Urothelium cell line (cell line): ENCODE measurements at regions not wholly inside any gene's neighbourhood (a gene's known extent, or its start where the extent isn't known, plus 50 kb on each side); places are given as distances from the start of the nearest gene placed in this dataset.
"Not testable (repeated sequence)": the region's sequence is repeated elsewhere in the genome, so short reads cannot be mapped to it uniquely, and the experiment has no call there.

ENCODE experiments used
- DNase-seq: peaks from one replicate; pipeline ENCODE4 v3.0.0; 2011; ENCODE audit warnings: low spot score, mixed read lengths
- FAIRE-seq: peaks from 2 replicates; lab custom pipeline; 2011; peaks lifted over from hg19 to GRCh38; lab: Jason Lieb, UNC

DNA sequence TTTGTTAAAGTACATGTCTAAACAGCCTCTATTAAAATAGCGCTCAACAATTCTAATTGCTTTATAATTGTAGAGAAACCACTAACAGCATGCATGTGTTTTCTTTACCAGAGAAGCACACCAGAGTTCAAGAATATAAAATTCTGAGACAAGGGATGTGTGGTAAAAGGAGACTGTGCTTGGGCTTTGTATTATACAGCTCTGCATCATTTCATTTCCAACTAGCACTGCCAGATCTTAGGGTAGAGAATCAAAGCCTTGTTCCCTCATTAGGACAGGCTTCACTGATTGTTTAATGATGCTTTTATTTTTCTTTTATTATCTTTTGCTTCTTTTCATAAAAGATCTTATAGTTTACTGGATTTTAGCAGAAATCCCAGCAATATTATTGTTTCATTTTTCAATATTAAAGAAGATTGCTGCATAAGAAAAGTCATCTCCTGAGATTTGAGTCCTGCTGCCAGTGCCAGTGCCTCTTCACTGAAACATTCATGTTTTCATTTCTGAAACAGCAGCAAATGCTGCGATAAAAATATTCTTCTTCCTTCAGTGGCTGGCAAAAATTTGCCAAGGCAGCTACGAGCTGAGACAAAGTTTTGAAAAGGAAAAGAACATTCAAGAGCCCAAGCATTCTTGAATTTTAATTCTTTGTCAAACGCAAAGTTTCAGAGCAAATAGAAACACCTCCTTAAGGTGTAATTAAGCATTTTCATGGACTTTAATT lies 491.0 kb upstream of the PIK3R1 start:
- DNase-seq (no peak), FAIRE-seq (no peak)

DNA sequence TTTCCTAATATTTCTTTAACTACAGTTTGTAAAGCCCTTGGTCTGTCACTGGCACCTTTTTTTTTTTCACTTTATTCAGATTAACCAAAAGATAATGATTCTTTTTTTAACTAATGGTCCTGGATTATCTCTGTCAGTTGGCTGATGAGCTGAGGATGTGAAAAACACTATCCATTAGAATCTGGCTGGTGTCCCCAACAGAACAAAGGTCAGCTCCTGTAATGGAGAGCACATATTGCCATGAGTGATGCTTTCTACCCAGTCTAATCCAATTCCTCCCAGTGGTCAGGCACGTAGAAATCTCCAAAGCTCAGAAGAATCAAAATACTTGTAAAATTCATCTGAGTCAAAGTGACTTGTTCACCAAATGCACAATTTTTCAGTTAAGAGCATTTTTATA lies 491.7 kb upstream of the PIK3R1 start:
- DNase-seq (no peak), FAIRE-seq (no peak)

DNA sequence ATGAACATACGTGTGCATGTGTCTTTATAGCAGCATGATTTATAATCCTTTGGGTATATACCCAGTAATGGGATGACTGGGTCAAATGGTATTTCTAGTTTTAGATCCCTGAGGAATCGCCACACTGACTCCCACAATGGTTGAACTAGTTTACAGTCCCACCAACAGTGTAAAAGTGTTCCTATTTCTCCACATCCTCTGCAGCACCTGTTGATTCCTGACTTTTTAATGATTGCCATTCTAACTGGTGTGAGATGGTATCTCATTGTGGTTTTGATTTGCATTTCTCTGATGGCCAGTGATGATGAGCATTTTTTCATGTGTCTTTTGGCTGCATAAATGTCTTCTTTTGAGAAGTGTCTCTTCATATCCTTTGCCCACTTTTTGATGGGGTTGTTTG lies 493.0 kb upstream of the PIK3R1 start:
- FAIRE-seq, DNase-seq: not testable (repeated sequence)

DNA sequence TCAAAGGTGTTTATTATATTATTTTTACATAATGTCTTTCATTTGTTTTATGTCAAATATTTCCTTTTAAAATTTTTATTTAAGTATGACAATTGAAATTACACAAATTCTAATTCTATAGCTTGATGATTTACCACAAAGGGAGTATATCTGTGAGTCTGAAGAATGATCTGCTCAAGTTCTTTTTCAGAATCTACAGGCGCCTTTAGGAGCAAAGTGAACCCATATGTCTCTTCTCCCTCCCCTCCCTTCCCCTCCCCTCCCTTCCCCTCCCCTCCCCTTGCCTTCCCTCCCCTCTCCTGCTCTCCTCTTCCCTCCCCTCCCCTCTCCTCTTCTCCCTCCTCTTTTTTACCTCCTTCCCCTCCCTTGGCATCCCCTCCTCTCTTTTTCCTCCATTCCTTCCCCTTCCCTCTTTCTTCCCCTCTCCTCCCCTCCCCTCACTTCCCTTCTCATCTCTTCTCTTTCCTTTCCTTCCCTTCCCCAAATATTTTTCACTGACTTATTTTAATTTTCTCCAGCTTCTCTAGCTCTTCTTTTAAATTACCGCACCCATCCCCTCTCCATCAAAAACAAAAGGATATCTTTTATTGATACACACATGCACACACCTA lies 495.3 kb upstream of the PIK3R1 start:
- no peak for DNase-seq
- no peak for FAIRE-seq

DNA sequence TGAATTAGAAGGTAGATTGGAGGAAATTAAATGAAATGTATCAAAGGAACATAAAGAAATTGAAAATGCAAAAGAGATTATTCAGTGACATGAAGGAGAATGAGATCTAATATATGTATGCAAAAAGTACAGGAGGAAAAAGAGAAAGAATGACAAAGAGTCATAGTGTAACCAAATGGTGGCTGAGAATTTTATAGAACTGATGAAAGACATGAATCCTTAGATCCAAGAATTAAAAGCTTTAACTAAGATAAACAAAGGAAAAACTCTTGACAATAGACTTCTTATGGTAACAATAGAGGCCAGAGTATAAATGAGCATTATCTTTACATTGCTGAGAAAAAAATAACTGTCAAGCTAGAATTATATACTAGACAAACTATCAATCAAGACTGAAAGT lies 505.4 kb upstream of the CD180 start:
- DNase-seq (no peak), FAIRE-seq (no peak)

DNA sequence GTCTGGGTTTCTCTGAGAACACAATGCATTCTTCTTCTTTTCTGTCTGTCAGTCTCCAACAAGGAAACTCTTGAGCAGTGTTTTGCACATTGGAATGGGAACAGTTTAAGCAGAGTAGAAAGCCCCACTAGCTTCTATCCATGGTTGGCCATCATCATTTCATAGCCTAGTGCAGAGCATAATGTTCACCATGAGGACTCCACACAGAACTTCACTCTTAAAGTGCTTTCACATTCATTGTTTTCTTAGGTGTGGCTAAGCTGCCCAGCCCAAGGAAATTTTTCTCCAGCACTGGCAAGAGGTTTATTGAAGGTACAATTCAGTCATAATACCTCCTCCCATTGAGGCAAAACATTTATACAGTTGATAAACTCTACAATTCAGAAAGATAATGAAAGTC lies 503.0 kb upstream of the CD180 start:
- DNase-seq (no peak), FAIRE-seq (no peak)

DNA sequence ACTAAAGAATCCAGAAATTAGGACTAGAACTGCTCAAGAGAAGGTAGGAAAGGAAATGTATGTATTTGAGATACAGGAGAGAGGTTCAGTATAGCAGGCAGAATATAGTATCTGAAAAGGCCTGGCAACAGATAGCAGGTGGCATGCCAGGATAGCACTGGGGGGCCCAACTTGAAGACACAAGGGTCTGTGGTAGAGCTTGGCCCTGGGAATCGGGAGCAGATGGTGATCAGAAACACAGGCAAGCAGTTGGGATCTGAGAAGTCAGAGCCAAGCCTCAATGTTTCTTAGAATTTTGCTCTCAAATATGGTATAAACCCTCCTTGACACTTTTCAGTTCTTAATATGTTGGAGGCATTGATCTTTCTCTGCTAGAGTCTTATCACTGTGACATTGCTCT lies 499.8 kb upstream of the CD180 start:
- DNase-seq (no peak), FAIRE-seq (no peak)

DNA sequence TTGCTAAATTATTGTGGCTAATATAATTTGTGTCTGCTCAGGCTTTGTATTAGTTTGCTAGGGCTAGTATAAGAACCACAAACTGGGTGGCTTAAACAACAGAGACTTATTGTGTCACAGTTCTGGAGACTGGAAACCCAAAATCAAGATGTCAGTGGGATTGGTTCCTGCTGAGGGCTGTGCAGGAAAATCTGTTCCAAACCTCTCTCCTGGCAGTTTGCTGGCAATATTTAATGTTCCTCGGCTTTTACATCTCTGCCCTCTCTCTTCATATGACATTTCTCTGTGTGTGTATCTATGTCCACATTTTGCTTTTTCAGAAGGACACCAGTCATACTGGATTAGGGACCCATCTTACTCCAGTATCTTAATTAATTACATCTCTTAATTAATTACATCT lies 498.8 kb upstream of the CD180 start:
- no peak for DNase-seq
- FAIRE-seq = no peak

DNA sequence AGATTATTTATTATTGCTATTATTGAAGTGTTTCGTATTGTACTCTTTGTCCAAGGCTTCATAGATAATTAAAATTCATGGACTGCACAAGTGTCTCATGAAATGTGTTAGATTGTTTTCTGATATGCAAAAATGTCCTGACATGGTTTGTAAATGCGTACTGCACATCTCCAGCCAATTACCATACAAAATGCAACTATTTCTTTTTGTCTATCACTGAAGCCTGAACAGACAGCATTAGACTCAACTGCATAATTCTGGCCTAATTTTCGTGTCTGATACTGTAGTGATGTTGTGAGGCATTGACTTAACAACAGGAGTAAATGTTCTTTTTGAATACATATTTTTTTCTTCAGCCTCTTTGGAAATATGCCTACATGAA lies 498.2 kb upstream of the CD180 start:
- no peak for FAIRE-seq
- no peak for DNase-seq

DNA sequence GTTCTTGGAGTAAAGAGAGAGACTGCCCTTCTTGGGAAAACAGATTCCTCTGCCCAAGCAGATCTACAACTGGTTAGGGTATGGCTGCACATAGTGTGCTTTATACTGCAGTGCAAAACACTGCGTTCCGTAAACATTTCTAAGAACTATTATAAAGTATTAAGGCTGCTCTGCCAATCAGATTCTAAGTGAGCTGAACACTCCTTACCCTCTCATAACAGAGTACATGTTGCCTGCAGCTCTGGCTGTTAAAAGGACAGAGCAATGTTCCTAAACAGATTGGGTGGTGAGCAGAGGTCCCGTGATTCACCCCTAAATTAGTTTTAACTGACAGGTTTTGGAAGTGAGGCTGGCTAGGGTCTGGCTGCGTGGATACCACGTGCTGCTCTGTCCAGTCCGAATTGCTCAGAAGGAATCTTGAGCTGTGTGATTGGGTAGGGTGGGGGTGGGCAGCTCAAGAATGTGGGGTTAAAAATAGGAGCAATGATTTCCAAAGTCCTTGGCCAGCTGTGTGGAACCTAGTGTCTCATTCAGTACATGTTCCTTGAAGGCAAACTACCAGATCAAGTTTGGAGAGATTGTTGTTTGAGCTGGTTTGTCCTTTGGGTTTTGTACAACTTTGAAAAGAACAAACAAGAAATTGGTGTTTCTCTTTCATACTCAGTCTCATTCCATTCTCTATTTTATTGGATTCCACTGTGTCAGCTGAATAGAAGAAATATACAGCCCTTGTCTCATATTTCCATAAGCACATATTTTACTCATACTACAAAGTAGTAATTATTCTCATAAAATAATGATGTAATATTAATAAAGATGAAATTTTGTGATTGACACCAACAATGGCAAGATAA lies 497.6 kb upstream of the CD180 start:
- FAIRE-seq (no peak), DNase-seq (peak; percentile 12)

DNA sequence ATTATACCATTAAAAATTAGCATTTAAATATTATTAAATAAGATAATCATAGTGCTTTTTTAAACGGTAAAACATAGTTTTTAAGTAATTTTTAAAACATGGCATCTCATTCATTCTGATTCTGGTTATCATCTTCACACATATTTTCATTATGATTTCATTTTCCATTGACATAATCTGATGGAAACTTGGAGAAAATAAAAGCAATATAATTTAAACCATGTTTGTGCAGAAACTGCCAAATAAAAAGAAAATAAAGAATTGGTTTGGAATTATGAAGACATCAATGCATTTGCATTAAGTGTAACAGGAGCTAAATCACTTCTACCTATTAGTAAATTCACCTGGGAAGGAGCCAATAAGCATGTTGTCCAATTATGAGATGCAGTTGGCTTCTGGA lies 490.1 kb upstream of the CD180 start:
- FAIRE-seq (no peak), DNase-seq (no peak)

DNA sequence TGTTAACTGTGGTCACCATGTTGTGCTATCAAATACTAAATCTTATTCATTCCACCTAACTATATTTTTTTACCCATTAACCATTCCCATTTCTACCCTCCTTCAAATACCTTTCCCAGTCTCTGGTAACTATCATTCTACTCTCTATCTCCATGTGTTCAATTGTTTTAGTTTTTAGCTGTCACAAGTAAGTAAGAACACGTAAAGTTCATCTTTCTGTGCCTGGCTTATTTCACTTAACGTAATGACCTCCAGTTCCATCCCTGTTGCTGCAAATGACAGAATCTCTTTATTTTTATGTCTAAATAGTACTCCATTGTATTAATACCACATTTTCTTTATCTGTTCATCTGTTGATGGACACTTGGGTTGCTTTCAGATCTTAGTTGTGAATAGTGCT lies 485.1 kb upstream of the CD180 start:
- FAIRE-seq = no peak

DNA sequence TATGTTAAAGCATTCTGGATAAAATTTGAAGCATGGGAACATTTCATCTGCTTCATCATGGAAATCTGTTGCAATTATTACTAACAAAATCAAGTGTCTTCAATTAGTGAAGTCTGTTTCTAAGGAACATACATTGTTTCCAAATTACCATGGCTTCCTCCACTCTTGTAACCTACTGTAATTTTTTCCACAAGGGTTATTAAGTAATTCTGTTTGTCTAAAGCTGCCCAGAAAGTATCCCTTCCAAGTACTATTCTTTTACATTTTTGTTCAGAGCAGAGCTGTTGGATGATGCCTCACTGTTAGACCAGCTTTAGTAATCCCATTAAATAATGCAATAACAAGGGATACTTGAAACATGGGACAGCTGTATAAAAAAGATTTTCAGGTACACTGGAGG lies 483.5 kb upstream of the CD180 start:
- DNase-seq (no peak), FAIRE-seq (no peak)

More for the DNA sequence above, 485.1 kb upstream of the CD180 start:
- no peak for DNase-seq

DNA sequence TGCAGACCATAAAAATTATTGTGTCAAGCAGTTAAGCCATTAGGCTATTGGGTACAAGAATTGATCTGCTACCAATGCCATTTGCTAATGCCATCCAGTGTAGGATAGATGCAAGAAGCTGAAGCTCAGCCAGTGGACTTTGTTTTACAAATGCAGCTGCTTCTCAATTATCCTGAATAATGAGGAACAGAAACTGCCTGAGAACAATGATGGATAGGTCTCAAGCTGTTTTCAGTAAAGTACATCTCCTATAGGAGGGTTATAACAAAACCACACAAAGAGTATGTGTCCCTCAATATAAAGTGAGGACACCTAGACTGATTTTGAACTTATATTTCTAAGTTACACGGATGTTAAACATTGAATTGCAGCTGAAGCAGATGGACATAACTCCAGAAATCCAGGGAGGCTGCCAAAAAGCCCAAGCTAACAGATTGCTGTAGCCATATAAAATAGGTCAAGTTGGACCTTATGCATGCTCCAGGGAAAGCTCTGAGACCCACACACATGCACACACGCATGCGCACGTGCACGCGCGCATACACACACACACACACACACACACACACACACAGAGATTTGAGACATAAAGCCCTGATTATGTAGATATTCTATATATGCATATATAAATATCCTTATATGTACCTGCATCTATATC lies 482.7 kb upstream of the CD180 start:
- DNase-seq (no peak), FAIRE-seq (no peak)

DNA sequence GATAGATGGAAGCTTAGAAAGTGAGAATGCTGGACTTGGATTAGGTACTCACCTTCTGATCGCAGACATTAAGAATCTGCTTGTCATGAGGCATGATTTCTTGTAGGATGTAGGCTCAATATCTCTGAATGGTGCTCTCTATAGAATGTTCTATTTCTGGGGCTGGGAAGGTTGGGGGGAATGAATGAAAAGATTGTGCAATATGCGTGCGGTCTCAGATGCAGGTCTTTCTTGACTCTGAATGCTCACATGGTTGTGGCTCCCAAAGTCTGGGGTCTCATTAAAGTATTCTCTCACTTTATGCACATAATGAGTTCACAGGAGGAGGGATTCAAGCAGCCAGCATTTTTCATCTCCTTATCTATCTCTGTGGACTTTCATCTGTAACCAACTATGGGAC lies 482.0 kb upstream of the CD180 start:
- no peak for DNase-seq
- no peak for FAIRE-seq

DNA sequence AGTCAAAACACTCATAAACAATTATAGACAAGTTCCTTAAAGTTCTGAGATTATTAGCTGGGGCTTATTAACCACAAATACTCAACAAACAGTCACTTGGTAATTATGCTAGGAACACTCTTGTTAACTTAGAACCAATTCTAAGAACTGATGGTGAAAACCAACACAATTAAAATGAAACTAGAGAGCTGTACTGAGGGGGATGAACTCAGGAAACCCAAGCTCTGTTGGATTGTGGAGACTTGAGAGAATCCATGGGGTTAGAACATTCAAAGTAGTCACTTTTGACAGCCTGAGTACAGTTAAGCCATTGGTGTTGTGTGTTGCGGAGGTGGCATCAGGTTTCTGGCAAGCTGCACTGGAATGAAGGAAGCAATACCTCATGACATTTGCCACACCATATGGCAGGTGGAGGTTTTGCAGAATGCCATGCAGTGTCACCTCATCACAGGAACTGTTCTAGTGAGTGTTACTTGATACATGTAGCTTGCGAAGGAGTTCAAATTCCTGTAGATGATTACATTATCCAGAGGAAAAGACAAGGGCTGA lies 480.9 kb upstream of the CD180 start:
- DNase-seq = no peak
- no peak for FAIRE-seq

DNA sequence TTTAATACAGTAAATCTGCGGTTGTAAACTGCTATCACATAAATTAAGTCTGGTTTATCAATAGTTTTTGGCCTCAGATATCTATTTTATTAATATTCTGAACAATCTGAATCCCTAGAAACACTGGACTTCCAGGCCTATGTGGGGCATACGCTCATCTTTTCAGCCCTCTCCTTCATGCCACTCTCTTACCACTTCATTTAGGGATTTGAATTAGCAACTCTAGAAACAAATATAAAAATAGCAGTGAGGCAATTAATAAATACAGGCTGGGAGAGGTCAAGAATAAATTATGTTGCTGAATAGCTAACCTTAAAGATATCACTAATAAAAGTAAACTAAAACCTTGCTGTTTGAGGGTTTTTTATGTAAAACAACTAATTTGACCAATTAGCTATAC lies 480.3 kb upstream of the CD180 start:
- DNase-seq (no peak), FAIRE-seq (no peak)

DNA sequence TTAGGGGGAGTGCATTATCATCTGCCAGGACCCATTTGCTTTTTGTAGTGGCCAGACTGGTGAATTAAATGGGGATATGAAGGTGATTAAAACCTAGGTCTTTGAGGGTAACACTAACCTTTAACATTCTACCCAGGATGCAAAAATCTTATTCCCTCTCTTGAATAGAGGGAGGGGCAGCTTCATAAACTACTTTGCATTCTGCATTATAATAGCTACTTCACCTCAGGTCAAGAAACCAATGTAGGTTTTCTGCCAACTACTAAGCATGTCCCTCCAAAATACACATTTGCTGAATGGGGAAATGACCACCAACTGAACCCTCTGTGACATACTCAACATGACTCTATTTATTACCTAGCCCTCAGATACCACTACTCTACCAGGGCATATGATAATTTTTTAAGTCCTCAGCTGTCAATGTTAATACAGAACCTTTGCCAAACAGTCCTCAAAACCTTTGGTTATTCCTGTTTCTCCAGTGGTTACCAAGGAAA lies 477.6 kb upstream of the CD180 start:
- DNase-seq (no peak), FAIRE-seq (no peak)

DNA sequence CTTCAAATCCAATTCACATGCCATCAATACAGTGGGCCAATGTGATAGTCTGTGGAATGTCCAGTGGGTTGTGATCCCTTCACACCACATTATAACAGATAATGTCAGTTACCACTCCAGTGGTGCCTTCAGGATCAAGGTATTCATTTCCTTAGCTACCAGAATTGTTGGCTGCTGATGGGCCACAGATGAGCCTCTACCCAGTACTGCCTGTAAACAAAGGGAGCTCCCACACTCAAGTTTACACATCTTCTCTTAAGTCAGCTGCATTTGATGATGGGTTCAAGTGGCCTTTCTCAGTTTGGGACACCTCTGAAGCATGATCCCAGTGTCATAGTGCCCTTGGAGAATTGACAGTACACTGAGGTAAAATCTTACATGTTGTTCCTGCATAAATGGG lies 477.0 kb upstream of the CD180 start:
- FAIRE-seq = no peak
- DNase-seq = no peak

DNA sequence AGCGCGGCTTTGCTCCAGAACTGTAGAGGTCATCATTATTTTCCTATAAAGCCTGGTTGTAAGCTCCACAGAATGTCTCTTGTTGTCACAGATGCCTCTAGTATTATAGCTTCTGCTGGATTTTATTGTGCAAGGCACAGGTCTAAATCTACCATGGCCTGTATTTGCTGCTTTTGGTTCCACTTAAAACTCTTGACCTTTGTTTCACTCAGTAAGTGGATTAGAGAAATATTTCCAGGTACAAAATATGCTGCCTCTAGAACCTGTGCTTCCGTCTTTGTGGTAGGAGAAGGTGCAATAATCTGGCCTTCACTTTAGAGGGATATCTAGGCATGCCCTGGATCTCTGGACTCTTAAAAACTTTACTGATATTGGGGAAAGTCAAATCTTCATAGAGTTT lies 476.6 kb upstream of the CD180 start:
- FAIRE-seq = no peak
- no peak for DNase-seq

DNA sequence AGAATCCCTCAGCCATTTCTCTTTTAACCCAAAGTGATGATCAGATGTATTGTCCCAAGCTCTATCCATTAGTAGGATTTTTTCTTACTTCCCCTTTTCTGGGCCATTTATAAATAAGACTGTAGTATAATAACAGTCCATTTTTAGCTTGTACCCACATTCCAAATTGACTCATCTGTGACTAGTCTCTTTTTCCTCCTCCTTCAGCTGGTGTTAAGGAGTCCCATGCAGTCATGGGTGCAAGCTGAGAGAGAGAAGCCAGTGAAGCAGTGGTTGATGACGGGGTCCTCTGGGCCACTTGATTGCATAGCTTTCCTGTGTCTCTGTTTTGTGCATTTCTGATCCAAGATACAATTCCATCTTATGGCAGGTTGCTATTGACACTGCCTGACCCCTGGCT lies 476.0 kb upstream of the CD180 start:
- DNase-seq (no peak), FAIRE-seq (no peak)
